Hepatocyte (in vitro differentiated cells): ENCODE measurements at regions not wholly inside any gene's neighbourhood (a gene's known extent, or its start where the extent isn't known, plus 50 kb on each side); places are given as distances from the start of the nearest gene placed in this dataset.

Experiments used
- EZH2 ChIP-seq: fragments of 200-600 bp; sonication (generic); IDR thresholded peaks from 2 replicates; pipeline ENCODE4 v1.6.1; 2016; ENCODE audit warnings: antibody characterized with exemption, mild to moderate bottlenecking, borderline replicate concordance
- EZH2phosphoT487 ChIP-seq: fragments of 200-600 bp; sonication (generic); IDR thresholded peaks from one replicate; pipeline ENCODE4 v1.6.1; 2018; ENCODE audit warnings: antibody characterized with exemption, mild to moderate bottlenecking, low read depth, moderate library complexity; ENCODE audit not compliant: unreplicated experiment, severe bottlenecking
- TF ChIP-seq, protein P1 (sequence below): fragments of 200-600 bp; sonication (generic); IDR thresholded peaks from 2 replicates; pipeline ENCODE4 v1.5.1; 2016; ENCODE audit warnings: antibody characterized with exemption, mild to moderate bottlenecking; ENCODE audit not compliant: poor library complexity

DNA sequence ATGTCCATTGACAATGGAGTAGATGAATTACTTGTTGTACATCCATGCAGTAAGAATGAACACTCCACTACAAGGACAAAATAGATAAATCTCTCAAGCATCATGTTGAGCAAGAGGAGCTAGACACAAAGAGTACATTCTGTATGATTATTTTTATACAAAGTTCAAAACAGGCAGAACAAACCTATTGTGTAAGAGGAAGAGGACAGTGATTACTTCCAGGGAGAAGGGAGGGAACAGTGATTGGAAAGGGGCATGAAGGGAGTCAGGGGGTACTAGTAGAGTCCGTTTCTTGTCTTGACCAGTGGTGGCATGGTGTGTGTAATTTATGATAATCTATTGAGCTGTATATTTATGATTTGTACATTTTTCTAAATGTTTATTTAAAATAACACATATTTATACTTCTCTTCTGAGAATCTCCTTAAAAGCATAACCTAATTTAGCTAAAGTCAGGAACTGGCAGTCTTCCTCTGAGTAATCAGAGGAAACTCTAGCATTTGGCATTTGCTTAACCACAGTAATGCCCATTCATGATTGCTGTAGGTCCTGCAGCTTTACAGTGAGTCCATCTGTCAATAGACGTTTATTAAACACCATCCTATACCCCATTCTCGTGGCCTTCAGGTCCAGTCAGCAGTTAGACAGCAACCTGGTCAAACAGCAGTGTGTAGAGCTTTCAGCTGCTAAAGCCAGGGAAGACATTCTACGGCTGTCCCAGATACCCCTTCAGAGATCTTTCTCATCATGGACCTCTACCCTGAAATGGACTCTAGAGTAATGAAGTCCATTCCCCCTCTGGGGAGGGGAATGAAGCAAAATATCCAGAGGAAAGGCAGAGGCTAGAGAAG is 114.1 kb upstream of the GALNT2 start:
- TF ChIP-seq, protein P1, sequence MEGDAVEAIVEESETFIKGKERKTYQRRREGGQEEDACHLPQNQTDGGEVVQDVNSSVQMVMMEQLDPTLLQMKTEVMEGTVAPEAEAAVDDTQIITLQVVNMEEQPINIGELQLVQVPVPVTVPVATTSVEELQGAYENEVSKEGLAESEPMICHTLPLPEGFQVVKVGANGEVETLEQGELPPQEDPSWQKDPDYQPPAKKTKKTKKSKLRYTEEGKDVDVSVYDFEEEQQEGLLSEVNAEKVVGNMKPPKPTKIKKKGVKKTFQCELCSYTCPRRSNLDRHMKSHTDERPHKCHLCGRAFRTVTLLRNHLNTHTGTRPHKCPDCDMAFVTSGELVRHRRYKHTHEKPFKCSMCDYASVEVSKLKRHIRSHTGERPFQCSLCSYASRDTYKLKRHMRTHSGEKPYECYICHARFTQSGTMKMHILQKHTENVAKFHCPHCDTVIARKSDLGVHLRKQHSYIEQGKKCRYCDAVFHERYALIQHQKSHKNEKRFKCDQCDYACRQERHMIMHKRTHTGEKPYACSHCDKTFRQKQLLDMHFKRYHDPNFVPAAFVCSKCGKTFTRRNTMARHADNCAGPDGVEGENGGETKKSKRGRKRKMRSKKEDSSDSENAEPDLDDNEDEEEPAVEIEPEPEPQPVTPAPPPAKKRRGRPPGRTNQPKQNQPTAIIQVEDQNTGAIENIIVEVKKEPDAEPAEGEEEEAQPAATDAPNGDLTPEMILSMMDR = no peak
- TF ChIP-seq EZH2phosphoT487 = no peak
- no peak for TF ChIP-seq EZH2
